H1 (cell line): ENCODE measurements at regions not wholly inside any gene's neighbourhood (a gene's known extent, or its start where the extent isn't known, plus 50 kb on each side); places are given as distances from the start of the nearest gene placed in this dataset.

Experiments
- CTCF ChIA-PET: fragments of 300-600 bp; sonication (Branson Sonifier 250); formaldehyde crosslinking; loops from one replicate; lab custom pipeline; 2021; ENCODE audit not compliant: partially characterized antibody; lab: Charles Lee
- POLR2A ChIA-PET: fragments of 300-600 bp; sonication (Branson Sonifier 250); formaldehyde crosslinking; loops from one replicate; lab custom pipeline; 2021; ENCODE audit warnings: inconsistent platforms; ENCODE audit not compliant: partially characterized antibody; lab: Charles Lee
- DNase-seq, 2 experiments: peaks; one replicate each; pipeline versions ENCODE4 v3.0.0 to v3.0.0-alpha.2; 2010 to 2022; ENCODE audit warnings: low spot score in 2 of 2, low read depth in 1 of 2, mixed read lengths in 1 of 2
- FAIRE-seq: peaks from 2 replicates; lab custom pipeline; 2011; peaks lifted over from hg19 to GRCh38; lab: Jason Lieb, UNC
- H2AFZ ChIP-seq: 2 replicates; pipeline ENCODE4 v1.8.1; 2012; ENCODE audit warnings: low read length, inconsistent platforms
- H2AK5ac ChIP-seq: 2 replicates; pipeline ENCODE4 v1.6.1; 2013; ENCODE audit warnings: low read depth, low read length
- H2BK120ac ChIP-seq: replicated peaks from 2 replicates; pipeline ENCODE3; 2013; ENCODE audit warnings: low read depth, low read length, inconsistent platforms
- H2BK12ac ChIP-seq: 2 replicates; pipeline ENCODE4 v1.6.1; 2013; ENCODE audit warnings: low read depth, low read length
- H2BK15ac ChIP-seq: 2 replicates; pipeline ENCODE4 v1.6.1; 2013; ENCODE audit warnings: low read length
- H2BK20ac ChIP-seq: 2 replicates; pipeline ENCODE4 v1.6.1; 2013; ENCODE audit warnings: low read length
- H2BK5ac ChIP-seq: 2 replicates; pipeline ENCODE4 v1.6.1; 2013; ENCODE audit warnings: low read depth, low read length
- H3K14ac ChIP-seq: 2 replicates; pipeline ENCODE4 v1.6.1; 2013; ENCODE audit warnings: inconsistent platforms; ENCODE audit not compliant: insufficient read length
- H3K18ac ChIP-seq: 2 replicates; pipeline ENCODE4 v1.6.1; 2013; ENCODE audit warnings: low read length; ENCODE audit errors: extremely low read depth
- H3K23ac ChIP-seq: 2 replicates; pipeline ENCODE4 v1.6.1; 2013; ENCODE audit warnings: inconsistent platforms; ENCODE audit not compliant: insufficient read length
- H3K23me2 ChIP-seq: 2 replicates; pipeline ENCODE4 v1.6.1; 2013; ENCODE audit warnings: low read depth, low read length
- H3K27ac ChIP-seq: 2 replicates; pipeline ENCODE4 v1.6.1; 2011; ENCODE audit warnings: low read depth, low read length, inconsistent platforms
- H3K27me3 ChIP-seq, 4 experiments: replicated peaks in 1 of 4; 1 replicate in 1 of 4; 2 replicates in 3 of 4; pipeline versions ENCODE4 v1.6.1 to v1.8.1; 2011 to 2013; ENCODE audit warnings: low read length in 3 of 4, mild to moderate bottlenecking in 3 of 4, inconsistent platforms in 2 of 4, mixed read lengths in 2 of 4, moderate library complexity in 1 of 4; ENCODE audit not compliant: control insufficient read depth in 3 of 4, insufficient read depth in 3 of 4; ENCODE audit errors: extremely low read depth in 1 of 4
- H3K36me3 ChIP-seq, 4 experiments: 2 replicates each; pipeline versions ENCODE4 v1.6.1 to v1.8.1; 2011 to 2013; ENCODE audit warnings: mild to moderate bottlenecking in 4 of 4, low read length in 3 of 4, moderate library complexity in 2 of 4, control low read depth in 1 of 4, inconsistent platforms in 1 of 4; ENCODE audit not compliant: insufficient read depth in 4 of 4, control insufficient read depth in 2 of 4
- H3K4ac ChIP-seq: replicated peaks from 2 replicates; pipeline ENCODE3; 2013; ENCODE audit warnings: low read length, low read depth, mixed read lengths, inconsistent platforms; ENCODE audit not compliant: insufficient read length
- H3K4me1 ChIP-seq, 4 experiments: replicated peaks in 1 of 4; 1 replicate in 1 of 4; 2 replicates in 3 of 4; pipeline versions ENCODE4 v1.6.1 to v1.8.1; 2011 to 2013; ENCODE audit warnings: low read length in 3 of 4, inconsistent platforms in 2 of 4, mixed read lengths in 1 of 4; ENCODE audit not compliant: insufficient read depth in 4 of 4, control insufficient read depth in 3 of 4
- H3K4me2 ChIP-seq, 2 experiments: 2 replicates each; pipeline versions ENCODE4 v1.6.1 to v1.8.1; 2011 to 2013; ENCODE audit warnings: low read depth in 2 of 2, low read length in 2 of 2, control low read depth in 1 of 2, inconsistent platforms in 1 of 2, mild to moderate bottlenecking in 1 of 2; ENCODE audit not compliant: insufficient read depth in 1 of 2
- H3K4me3 ChIP-seq, 4 experiments: fragments of 200-600, 300-600 bp in 1 of 4; sonication (generic), shearing (Covaris generic), sonication (Bioruptor Twin) in 1 of 4; 2 replicates each; pipeline versions ENCODE4 v1.5.1 to v1.8.1; 2011 to 2016; ENCODE audit warnings: low read length in 4 of 4, low read depth in 3 of 4, control low read depth in 2 of 4, inconsistent platforms in 2 of 4, mild to moderate bottlenecking in 2 of 4, mixed read lengths in 1 of 4, moderate library complexity in 1 of 4; ENCODE audit not compliant: insufficient read depth in 2 of 4; ENCODE audit errors: extremely low read depth in 1 of 4
- H3K56ac ChIP-seq: replicated peaks from 2 replicates; pipeline ENCODE3; 2013; ENCODE audit warnings: low read depth, mild to moderate bottlenecking, mixed read lengths, low read length, inconsistent platforms; ENCODE audit not compliant: insufficient read length
- H3K79me1 ChIP-seq: 2 replicates; pipeline ENCODE4 v1.6.1; 2013; ENCODE audit warnings: low read depth, low read length, control low read depth
- H3K79me2 ChIP-seq, 2 experiments: 2 replicates each; pipeline versions ENCODE4 v1.6.1 to v1.8.1; 2012 to 2013; ENCODE audit warnings: low read length in 2 of 2, mild to moderate bottlenecking in 2 of 2, inconsistent platforms in 1 of 2; ENCODE audit not compliant: insufficient read depth in 2 of 2, control insufficient read depth in 1 of 2
- H3K9ac ChIP-seq, 4 experiments: replicated peaks in 1 of 4; 1 replicate in 1 of 4; 2 replicates in 3 of 4; pipeline versions ENCODE4 v1.6.1 to v1.8.1; 2011 to 2013; ENCODE audit warnings: low read depth in 3 of 4, low read length in 3 of 4, control low read depth in 2 of 4, mild to moderate bottlenecking in 2 of 4, moderate library complexity in 2 of 4, inconsistent platforms in 1 of 4; ENCODE audit errors: extremely low read depth in 1 of 4
- H3K9me3 ChIP-seq, 2 experiments: 2 replicates each; pipeline versions ENCODE4 v1.6.1 to v1.8.1; 2012 to 2013; ENCODE audit warnings: mild to moderate bottlenecking in 2 of 2, moderate library complexity in 2 of 2, control low read depth in 1 of 2, inconsistent platforms in 1 of 2, low read depth in 1 of 2, low read length in 1 of 2, mixed read lengths in 1 of 2; ENCODE audit not compliant: insufficient read depth in 2 of 2
- H4K20me1 ChIP-seq, 2 experiments: replicated peaks in 1 of 2; 2 replicates each; pipeline versions ENCODE3 to v1.8.1; 2011 to 2013; ENCODE audit warnings: inconsistent platforms in 2 of 2, low read length in 2 of 2, mild to moderate bottlenecking in 1 of 2; ENCODE audit not compliant: insufficient read depth in 2 of 2, control insufficient read depth in 1 of 2
- H4K5ac ChIP-seq: 2 replicates; pipeline ENCODE4 v1.6.1; 2013; ENCODE audit warnings: low read length, low read depth, mixed read lengths, inconsistent platforms; ENCODE audit not compliant: insufficient read length
- H4K8ac ChIP-seq: 2 replicates; pipeline ENCODE4 v1.8.0; 2013; ENCODE audit warnings: mild to moderate bottlenecking, moderate library complexity, low read length, inconsistent platforms; ENCODE audit not compliant: insufficient read depth; ENCODE audit errors: extremely low read depth
- H4K91ac ChIP-seq: replicated peaks from 2 replicates; pipeline ENCODE3; 2013; ENCODE audit warnings: low read length, mixed read lengths, inconsistent platforms; ENCODE audit not compliant: insufficient read length
- ATF3 ChIP-seq: IDR thresholded peaks from 2 replicates; pipeline ENCODE4 v1.6.1; 2011; ENCODE audit warnings: low read depth, mild to moderate bottlenecking, low read length; ENCODE audit not compliant: insufficient read depth
- BACH1 ChIP-seq: IDR thresholded peaks from 2 replicates; pipeline ENCODE4 v1.6.1; 2012; ENCODE audit warnings: low read length, improper control_type of control experiment
- BRCA1 ChIP-seq: IDR thresholded peaks from 2 replicates; pipeline ENCODE4 v1.6.1; 2012; ENCODE audit warnings: low read depth, low read length, improper control_type of control experiment
- E2F6 ChIP-seq: IDR thresholded peaks from 2 replicates; pipeline ENCODE4 v1.6.1; 2012; ENCODE audit warnings: inconsistent platforms
- GTF2F1 ChIP-seq: IDR thresholded peaks from 2 replicates; pipeline ENCODE4 v1.6.1; 2012; ENCODE audit warnings: low read depth, low read length, improper control_type of control experiment, borderline replicate concordance
- RFX5 ChIP-seq: IDR thresholded peaks from 2 replicates; pipeline ENCODE4 v1.6.1; 2011; ENCODE audit warnings: low read depth, low read length, improper control_type of control experiment, borderline replicate concordance
- SIN3A ChIP-seq, 2 experiments: IDR thresholded peaks in 1 of 2; conservative IDR thresholded peaks in 1 of 2; 2 replicates each; pipeline ENCODE4 v1.6.1; 2011 to 2012; ENCODE audit warnings: low read length in 2 of 2, improper control_type of control experiment in 1 of 2, low read depth in 1 of 2, mild to moderate bottlenecking in 1 of 2
- SP2 ChIP-seq: IDR thresholded peaks from 2 replicates; pipeline ENCODE4 v1.6.1; 2012; ENCODE audit warnings: mild to moderate bottlenecking, low read length, inconsistent platforms
- SUZ12 ChIP-seq: fragments of 200-600 bp; sonication (generic); IDR thresholded peaks from 2 replicates; pipeline ENCODE4 v1.6.1; 2012; ENCODE audit warnings: mild to moderate bottlenecking, inconsistent platforms, low read length, moderate library complexity, mixed read lengths
- WGBS, 2 experiments: shearing (Covaris generic) in 1 of 2; methylation state at CpG; one replicate each; pipeline versions ENCODE4 v1.1.6 to v1.1.7; 2013 to 2015; ENCODE audit warnings: low lambda C conversion rate in 2 of 2, mixed read lengths in 2 of 2, inconsistent platforms in 1 of 2, low coverage in 1 of 2, missing lambda C conversion rate in 1 of 2; ENCODE audit not compliant: insufficient replicate concordance in 2 of 2, insufficient coverage in 1 of 2, insufficient read length in 1 of 2; ENCODE audit errors: extremely low coverage in 1 of 2, missing lambda C conversion rate in 1 of 2; 5-methylcytosine and 5-hydroxymethylcytosine counted together
- TF ChIP-seq, protein P1 (sequence below): IDR thresholded peaks from 2 replicates; pipeline ENCODE4 v1.6.1; 2012; ENCODE audit warnings: inconsistent platforms
- TF ChIP-seq, protein P2 (sequence below), 3 experiments: IDR thresholded peaks; 1 replicate in 2 of 3; 2 replicates in 1 of 3; pipeline versions ENCODE4 v1.5.1 to v1.6.1; 2011; ENCODE audit warnings: low read length in 3 of 3, mild to moderate bottlenecking in 3 of 3, inconsistent platforms in 2 of 3, low read depth in 1 of 3, moderate library complexity in 1 of 3; ENCODE audit not compliant: insufficient read depth in 1 of 3; ENCODE audit errors: control extremely low read depth in 1 of 3

DNA sequence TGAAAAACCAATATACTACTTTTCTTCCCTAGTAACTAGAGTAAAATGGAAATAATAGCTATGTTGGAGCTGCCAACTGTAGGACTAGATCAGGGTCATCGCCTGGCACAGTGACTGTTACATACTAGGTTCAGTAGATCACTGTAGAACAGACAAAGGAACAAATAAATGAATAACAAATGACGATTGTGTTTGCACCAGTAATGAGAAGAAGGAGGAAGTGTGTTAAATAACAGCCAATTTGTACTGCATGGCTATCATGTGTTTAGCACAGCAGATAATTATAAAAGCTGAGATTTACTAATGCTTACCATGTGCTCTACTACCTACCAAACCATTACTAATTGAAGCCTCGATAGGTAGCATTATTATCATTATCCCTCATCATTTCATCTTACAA is 85.3 kb upstream of the FXR1 start:
- Histone ChIP-seq H2AFZ (no peak overlapping the region), H3K4me1 (no peaks in the 10 kb centered on the region), H3K18ac (no peak overlapping the region), H4K20me1 (no peaks in the 10 kb centered on the region), H4K8ac (no peak overlapping the region), H3K9ac (no peak overlapping the region), H2BK12ac (no peak overlapping the region), H2BK15ac (no peak overlapping the region), H3K27me3 (no peaks in the 10 kb centered on the region), H2AK5ac (no peak overlapping the region), H3K27ac (no peak overlapping the region), H3K79me1 (no peaks in the 10 kb centered on the region), H3K23ac (no peak overlapping the region), H2BK5ac (no peak overlapping the region), H3K4ac (no peak overlapping the region), H4K91ac (no peak overlapping the region), H2BK20ac (no peak overlapping the region), H2BK120ac (no peak overlapping the region), H3K23me2 (no peaks in the 10 kb centered on the region), H3K36me3 (no peaks in the 10 kb centered on the region), H3K56ac (no peak overlapping the region), H3K79me2 (no peaks in the 10 kb centered on the region), H3K4me2 (no peak overlapping the region), H3K9me3 (no peaks in the 10 kb centered on the region), H3K14ac (no peak overlapping the region), H3K4me3 (no peak overlapping the region), H4K5ac (no peak overlapping the region)
- ChIA-PET CTCF (interaction anchor here (1.4 kb wide), 1 partner anchor 14 kb away, joined by 3 read pairs; no protein-coding TSS in a partner anchor), POLR2A (no interaction called here)
- no peak for FAIRE-seq
- DNase-seq = no peak
- 89% methylated on average over 3 of the region's 3 CpGs; no CpG with 5 or more reads in 1 of the 2 experiments for WGBS, 2 experiments
- no peak for TF ChIP-seq SIN3A (conservative IDR thresholded peaks at IDR 0.05 in 1 of 2, IDR thresholded peaks at IDR 0.05 in 1 of 2; ENCODE audit: low read depth in 1 of 2, low read length in 2 of 2)
- no peak for TF ChIP-seq ATF3
- TF ChIP-seq BACH1 = no peak
- TF ChIP-seq, protein P1, sequence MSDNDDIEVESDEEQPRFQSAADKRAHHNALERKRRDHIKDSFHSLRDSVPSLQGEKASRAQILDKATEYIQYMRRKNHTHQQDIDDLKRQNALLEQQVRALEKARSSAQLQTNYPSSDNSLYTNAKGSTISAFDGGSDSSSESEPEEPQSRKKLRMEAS = no peak
- no peak for TF ChIP-seq BRCA1
- no peak for TF ChIP-seq RFX5
- TF ChIP-seq, protein P2, sequence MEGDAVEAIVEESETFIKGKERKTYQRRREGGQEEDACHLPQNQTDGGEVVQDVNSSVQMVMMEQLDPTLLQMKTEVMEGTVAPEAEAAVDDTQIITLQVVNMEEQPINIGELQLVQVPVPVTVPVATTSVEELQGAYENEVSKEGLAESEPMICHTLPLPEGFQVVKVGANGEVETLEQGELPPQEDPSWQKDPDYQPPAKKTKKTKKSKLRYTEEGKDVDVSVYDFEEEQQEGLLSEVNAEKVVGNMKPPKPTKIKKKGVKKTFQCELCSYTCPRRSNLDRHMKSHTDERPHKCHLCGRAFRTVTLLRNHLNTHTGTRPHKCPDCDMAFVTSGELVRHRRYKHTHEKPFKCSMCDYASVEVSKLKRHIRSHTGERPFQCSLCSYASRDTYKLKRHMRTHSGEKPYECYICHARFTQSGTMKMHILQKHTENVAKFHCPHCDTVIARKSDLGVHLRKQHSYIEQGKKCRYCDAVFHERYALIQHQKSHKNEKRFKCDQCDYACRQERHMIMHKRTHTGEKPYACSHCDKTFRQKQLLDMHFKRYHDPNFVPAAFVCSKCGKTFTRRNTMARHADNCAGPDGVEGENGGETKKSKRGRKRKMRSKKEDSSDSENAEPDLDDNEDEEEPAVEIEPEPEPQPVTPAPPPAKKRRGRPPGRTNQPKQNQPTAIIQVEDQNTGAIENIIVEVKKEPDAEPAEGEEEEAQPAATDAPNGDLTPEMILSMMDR (IDR thresholded peaks at IDR 0.05; ENCODE audit: control extremely low read depth in 1 of 3, insufficient read depth in 1 of 3, low read depth in 1 of 3, low read length in 3 of 3) = no peak
- TF ChIP-seq GTF2F1 = no peak
- no peak for TF ChIP-seq E2F6
- no peak for TF ChIP-seq SUZ12
- TF ChIP-seq SP2 = no peak
